LoVo (cell line): ENCODE measurements at regions not wholly inside any gene's neighbourhood (a gene's known extent, or its start where the extent isn't known, plus 50 kb on each side); places are given as distances from the start of the nearest gene placed in this dataset.
"Not testable (repeated sequence)": the region's sequence is repeated elsewhere in the genome, so short reads cannot be mapped to it uniquely, and the experiment has no call there.

Experiments
- DNase-seq: peaks from one replicate; pipeline ENCODE4 v3.0.0-alpha.2; 2016; ENCODE audit warnings: low spot score

- DNase-seq: no peak
These were observed 60.2 kb downstream of the TFPI2 start for GRCh38 chr7:93830141-93830925.

- no peak for DNase-seq
These were observed 62.3 kb downstream of the TFPI2 start for GRCh38 chr7:93828260-93828659.

- no peak for DNase-seq
These were observed 66.9 kb downstream of the TFPI2 start for GRCh38 chr7:93823621-93824020.

- no peak for DNase-seq
These were observed 69.1 kb downstream of the TFPI2 start for GRCh38 chr7:93821463-93821862.

- no peak for DNase-seq
These were observed 70.9 kb downstream of the TFPI2 start for GRCh38 chr7:93819699-93820098.

GRCh38 chr7:93817526-93817925 lies 73.0 kb downstream of the TFPI2 start:
- DNase-seq: no peak

- no peak for DNase-seq
These were observed 73.5 kb downstream of the TFPI2 start for GRCh38 chr7:93817004-93817403.

- DNase-seq: no peak
These were observed 77.0 kb downstream of the TFPI2 start for GRCh38 chr7:93813514-93813913.

- DNase-seq: no peak
These were observed 78.5 kb downstream of the TFPI2 start for GRCh38 chr7:93812061-93812460.

- no peak for DNase-seq
These were observed 79.4 kb downstream of the TFPI2 start for GRCh38 chr7:93811198-93811597.

GRCh38 chr7:93810561-93810960 lies 80.0 kb downstream of the TFPI2 start:
- no peak for DNase-seq

GRCh38 chr7:93804726-93805125 lies 85.8 kb downstream of the TFPI2 start:
- DNase-seq: no peak

GRCh38 chr7:93799750-93800357 lies 90.7 kb downstream of the TFPI2 start:
- DNase-seq: no peak

GRCh38 chr7:93793084-93793697 lies 97.4 kb downstream of the TFPI2 start:
- DNase-seq: not testable (repeated sequence)

GRCh38 chr7:93779115-93779514 lies 111.4 kb downstream of the TFPI2 start:
- no peak for DNase-seq

- DNase-seq: no peak
These were observed 112.2 kb downstream of the TFPI2 start for GRCh38 chr7:93778384-93778783.

GRCh38 chr7:93773446-93773845 lies 117.1 kb downstream of the TFPI2 start:
- no peak for DNase-seq

GRCh38 chr7:93765475-93765874 lies 125.1 kb downstream of the TFPI2 start:
- DNase-seq: no peak

GRCh38 chr7:93758631-93759030 lies 131.9 kb downstream of the TFPI2 start:
- DNase-seq: no peak

- DNase-seq: no peak
These were observed 133.1 kb downstream of the TFPI2 start for GRCh38 chr7:93757426-93757825.

GRCh38 chr7:93756890-93757289 lies 133.7 kb downstream of the TFPI2 start:
- no peak for DNase-seq

- no peak for DNase-seq
These were observed 139.1 kb downstream of the TFPI2 start for GRCh38 chr7:93751421-93751820.

GRCh38 chr7:93750986-93751385 lies 139.6 kb downstream of the TFPI2 start:
- DNase-seq: no peak
